Kidney tubule cell (primary cell): ENCODE measurements at regions not wholly inside any gene's neighbourhood (a gene's known extent, or its start where the extent isn't known, plus 50 kb on each side); places are given as distances from the start of the nearest gene placed in this dataset.

Source experiments
- DNase-seq: peaks from one replicate; pipeline ENCODE4 v3.0.0-alpha.2; 2018; ENCODE audit warnings: low spot score

DNA sequence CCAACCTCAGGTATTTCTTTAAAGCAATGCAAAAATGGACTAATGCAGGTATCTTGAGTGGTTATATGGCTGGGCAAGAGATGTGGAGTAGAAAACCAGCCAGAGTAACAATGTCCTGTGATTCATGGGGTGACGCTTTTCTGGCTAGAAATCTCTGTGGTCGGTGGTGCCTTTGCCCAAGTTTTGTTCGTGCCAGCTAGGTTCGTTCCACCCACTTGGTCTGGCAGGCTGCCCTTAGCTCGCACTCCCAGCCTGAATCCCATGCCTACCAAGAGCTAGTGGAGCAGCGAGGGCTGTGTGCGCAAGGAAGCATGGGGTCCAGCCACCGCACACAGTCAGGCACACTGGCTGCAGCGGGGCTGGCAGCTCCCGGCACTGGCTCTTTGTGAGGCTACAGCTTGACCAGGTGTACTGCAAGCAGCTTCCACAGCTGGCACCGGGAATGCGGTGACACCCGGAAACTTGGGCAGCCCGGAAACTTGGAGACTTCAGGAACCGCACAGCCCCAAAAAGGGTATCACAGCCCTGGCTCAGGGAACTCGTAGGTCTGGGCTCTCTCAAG, 349.6 kb upstream of the PCDH20 start:
- no peak for DNase-seq

DNA sequence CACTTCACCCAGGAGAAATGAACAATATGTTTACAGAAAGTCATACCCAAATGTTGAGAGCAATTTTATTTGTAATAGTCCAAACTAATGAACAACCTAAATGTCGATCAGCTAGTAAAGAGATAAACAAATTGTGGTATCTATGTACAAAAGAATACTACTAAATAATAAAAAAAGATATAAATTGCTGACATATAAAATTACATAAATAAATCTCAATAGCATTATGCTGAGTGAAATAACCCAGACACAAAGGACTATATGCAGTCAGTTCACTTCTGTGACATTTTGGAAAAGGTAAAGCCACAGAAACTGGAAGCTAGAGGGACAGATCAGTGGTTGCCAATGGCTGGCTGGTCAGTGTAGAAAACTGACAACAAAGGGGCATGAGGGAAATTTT, 346.0 kb upstream of the PCDH20 start:
- DNase-seq, result no peak

DNA sequence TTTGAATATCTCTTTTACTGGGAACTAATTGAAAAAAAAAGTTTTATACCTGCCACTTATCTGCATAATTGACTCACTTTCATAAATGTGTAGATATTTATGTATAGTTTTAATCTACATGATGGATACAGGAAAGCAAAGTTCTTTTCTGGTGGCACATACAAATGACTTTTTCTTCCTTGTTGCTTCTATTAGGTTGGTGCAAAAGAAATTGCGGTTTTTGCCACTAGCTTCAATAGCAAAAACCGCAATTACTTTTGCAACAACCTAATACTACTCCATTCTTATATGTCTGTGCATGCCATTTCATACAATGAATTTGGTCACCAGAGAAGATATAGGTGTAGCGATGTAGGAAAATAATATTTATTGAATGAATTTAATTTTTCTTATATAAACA, 344.5 kb upstream of the PCDH20 start:
- no peak for DNase-seq

DNA sequence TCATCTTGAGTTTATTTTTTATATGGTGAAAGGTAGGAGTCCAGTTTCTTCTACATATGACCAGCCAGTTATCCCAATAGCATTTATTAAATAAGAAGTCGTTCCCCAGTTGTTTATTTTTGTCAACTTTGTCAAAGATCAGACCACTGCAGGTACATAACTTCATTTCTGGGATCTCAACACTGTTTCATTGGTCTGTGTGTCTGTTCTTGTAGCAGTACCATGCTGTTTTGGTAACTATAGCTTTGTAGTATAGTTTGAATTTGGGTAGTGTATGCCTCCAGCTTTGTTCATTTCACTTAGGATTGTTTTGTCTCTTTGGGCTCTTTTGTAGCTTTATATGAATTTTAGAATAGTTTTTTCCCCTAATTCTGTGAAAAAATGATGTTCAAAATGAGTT, 340.4 kb upstream of the PCDH20 start:
- DNase-seq, result no peak

DNA sequence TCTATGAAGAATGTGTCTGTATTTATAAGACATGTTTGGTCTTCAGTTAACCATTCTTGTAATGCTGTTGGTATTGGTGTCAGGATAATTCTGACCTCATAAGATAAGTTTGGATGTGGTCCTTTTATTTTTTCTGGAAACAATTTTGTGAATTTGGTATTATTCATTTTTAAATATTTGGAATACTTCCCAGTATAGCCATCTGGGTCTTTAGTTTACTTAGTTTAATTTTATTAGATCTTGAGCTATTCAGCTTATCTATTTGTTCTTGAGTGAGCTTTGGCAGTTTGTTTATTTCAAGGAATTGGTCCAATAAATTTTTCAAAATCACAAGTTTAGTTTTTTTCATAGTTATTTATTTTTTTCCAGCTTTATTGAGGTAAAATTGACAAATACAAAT, 335.4 kb upstream of the PCDH20 start:
- no peak for DNase-seq

DNA sequence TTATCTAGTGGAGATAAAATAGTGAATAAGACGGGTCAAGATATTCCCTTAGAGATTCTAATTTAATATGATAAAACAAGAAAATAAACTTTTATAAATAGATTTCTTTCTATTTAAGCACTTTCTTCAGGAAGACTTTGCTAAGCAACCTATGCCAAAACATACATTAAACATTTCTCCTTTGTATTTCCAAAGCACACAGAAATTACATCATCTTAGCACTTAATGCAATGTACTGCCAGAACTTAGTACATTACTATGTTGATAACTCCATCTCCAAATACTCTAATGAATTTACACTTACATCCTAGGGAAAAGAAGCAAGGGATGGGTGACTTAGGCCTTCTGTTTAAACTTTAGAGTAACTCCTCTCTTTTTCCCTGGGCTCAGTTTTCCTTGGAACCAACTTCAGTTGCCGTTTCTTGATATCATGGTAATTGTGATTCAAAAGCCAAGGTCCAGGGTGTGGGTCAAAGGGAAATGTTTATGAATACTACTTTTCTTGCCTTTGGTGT, 322.6 kb upstream of the PCDH20 start:
- no peak for DNase-seq

DNA sequence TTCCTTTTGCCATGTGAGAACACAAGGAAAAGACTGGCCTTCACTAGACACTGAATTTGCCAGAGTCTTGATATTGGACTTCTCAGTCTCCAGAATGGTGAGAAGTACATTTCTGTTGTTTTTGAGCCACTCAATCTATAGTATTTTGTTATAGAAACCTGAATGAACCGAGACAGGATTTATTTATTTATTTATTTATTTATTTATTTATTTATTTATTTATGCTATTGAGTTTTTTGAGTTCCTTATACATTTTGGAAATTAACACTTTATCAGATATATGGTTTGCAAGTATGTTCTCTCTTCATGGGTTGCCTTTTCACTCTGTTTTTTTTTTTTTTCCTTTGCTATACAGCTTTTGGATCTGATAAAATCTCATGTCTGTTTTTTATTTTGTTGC, 319.0 kb upstream of the PCDH20 start:
- no peak for DNase-seq

DNA sequence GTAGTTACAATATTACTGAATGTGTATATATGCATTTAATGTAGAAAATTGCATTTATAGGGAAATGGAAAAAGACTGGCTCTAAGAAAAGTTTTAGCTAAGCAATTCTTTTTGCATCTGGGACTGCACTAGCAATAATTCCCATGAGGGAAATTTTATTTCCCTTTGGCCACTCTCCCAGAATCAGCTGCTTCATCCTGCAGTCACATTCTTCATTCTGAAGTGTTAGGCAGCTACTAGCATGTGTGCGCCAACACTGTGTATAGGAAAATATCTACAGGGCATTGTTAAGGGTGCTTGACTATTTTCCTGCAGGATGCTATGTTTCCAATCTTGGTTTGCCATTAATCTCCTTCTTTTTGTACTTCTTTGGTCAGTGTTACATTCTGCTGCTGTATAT, 312.8 kb upstream of the PCDH20 start:
- peak; percentile 7 for DNase-seq

DNA sequence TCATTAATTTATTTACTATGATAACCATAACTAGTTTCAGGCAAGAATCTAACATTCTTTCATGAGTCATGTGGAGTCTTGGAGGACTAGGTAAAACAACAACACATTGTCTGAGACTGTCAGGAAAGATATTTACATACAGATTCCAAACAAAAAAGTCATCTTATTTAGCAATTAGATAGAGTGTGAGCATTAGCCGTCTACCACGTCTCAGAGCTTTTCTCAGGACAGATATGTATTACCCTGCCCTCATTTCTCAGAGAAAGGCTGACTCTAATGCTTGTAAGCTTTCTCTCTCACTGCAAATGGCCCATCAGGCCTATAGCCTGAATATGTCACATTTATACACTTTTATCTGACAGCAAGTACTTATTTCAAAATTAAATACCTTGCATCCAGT, 312.1 kb upstream of the PCDH20 start:
- peak; percentile 66 for DNase-seq

DNA sequence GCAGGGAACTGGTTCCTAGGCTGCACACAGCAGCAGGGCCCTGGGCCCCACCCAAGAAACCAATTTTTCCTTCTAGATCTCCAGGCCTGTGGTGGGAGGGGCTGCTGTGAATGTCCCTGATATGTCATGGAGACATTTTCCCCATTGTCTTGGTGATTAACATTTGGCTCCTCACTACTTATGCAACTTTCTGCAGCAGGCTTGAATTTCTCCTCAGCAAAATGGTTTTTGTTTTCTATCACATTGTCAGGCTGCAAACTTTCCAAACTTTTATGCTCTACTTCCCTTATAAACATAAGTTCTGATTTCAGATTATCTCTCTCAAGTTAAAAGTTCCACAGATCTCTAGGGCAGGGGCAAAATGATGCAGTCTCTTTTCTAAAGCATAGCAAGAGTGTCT, 310.2 kb upstream of the PCDH20 start:
- DNase-seq, result no peak

DNA sequence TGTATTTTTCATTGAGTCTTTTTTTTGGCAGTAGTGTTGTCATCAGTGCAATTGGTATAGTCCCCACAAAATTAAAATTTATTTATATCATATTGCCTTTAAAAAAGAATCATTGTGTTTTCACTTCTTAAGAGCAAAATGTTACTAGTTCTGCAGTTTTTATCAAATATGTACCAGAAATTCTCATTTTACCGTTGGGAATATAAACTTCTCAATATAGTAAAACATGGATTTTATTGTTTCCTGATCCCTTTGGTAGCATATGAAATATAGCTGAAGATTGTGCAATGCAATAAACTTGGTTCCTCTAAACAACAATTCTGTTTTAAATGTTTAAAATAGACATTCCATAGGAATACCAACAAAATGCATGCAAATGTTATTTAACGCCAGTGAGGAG, 306.5 kb upstream of the PCDH20 start:
- DNase-seq, result no peak

DNA sequence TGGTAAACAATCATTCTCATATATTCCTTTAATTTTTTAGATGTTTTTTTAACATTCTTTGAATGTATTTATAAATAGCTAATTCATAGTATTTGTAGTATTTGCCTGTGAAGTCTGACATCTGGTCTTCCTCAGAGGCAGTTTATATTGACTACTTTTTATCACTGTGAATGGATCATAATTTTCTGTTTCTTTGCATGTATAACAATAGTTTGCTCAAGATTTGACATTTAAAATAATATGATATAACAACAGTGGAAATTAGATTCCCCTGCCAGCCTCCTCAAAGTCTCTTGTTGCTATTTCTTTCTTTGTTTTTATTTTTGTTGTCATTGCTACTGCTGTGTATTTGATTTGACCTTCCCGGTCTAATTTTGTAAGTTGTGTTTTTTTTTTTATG, 297.0 kb upstream of the PCDH20 start:
- no peak for DNase-seq

DNA sequence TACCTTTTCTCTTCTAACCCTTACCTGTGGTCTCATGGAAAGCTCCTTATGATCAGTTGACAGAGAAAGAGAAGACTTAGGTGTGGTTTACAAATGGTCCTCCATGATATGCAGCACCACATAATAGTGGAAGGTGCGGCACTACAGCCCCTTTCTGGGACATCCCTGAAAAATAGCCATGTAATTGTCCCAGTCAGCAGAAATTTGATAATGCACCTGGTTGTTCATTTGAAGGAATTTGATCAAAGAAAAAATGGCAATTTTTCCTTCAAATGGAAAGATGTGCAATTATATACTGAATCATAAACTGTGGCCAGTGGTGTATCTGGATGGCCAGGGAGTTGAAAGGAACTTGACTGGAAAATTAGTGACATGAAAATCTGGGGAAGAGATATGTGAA, 293.6 kb upstream of the PCDH20 start:
- DNase-seq, result no peak

DNA sequence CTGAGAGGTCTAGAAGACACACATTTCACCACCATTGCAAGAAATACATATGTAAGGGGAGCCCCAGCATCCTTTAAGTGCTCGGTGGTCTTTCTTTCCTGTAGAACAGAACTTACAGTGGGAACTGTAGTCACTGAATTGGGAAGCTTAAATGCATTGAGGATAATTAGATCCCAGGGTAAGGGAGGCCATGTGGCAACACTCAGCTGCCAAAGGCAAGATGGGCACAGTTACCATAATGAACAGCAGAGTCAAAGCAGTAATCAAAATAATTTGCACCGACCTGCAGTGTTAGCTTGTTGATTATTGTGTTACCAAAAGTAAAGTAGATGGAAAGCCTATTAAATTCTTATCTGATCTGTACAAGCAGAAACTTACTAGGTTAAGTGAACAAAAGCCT, 291.2 kb upstream of the PCDH20 start:
- DNase-seq, result no peak

DNA sequence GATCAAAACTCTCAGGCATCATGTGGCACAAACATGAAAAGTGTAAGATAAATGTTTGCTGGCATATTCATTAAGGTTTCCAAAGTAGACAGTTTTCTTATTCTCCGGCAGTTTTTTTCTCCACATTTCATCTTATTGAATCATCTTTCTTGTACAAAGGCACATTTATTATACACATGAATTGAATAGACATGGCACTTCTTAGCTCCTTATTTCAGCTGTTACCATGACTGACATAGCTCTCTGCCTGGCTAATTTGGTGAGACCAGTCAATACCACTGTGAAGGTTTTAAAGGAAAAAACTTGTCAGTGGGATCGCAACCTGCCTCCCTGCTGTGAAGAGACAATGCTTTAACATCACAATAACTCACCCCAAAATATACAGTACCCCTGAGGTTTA, 285.0 kb upstream of the PCDH20 start:
- no peak for DNase-seq

DNA sequence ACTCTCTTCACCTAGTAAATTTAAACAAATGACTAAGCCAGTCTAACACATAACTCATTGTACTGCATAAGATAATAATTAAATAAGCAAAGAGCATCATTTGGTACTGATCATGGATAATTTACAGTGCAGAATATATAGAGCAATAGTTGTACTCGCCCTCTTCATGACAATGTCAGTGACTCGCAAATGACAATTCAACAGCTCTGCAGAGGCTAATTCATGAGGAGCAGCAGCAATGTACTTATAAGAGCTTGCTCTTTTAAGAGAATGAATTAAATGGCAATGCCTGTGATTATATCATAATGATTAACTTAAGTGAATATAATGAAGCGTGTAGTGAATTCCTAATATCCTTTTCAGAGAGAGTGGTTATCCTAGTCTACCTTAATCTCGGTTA, 284.5 kb upstream of the PCDH20 start:
- DNase-seq, result no peak

DNA sequence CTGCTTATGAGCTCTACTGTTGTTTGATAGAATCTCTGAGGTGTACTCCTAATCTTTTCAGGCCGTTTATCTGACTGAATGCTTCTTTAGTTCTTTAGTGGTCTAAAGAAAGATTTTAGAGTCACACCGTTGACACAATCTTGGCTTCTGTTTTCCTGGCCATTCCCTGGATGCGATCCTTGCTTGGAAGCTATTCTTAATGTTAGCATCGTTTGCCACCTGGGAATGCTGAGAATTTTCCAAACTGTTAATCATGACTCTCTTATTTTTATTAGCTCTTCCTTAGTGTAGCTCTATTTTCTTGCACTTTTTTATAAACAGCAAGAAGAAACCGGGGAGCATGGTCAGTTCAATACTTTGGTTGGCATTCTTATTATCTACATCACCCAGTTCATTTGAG, 281.0 kb upstream of the PCDH20 start:
- no peak for DNase-seq

DNA sequence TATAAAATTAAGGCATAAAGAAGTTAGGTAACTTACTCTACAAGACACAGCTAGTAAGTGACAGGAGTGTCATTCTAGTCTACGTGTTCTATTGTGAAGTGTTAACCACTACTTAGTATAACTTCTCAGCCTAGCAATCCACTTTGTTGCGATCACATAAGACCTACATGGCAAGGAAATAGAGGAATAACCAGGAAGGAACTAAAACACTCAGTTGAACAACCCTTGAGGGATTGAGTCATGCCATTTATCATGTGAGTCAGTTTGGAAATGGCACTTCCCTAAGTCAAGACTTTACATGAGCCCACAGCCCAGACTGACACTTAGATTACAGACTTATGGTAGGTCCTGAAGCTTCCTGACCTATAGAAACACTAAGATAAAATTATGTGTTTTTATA, 279.5 kb upstream of the PCDH20 start:
- peak; percentile 72 for DNase-seq

DNA sequence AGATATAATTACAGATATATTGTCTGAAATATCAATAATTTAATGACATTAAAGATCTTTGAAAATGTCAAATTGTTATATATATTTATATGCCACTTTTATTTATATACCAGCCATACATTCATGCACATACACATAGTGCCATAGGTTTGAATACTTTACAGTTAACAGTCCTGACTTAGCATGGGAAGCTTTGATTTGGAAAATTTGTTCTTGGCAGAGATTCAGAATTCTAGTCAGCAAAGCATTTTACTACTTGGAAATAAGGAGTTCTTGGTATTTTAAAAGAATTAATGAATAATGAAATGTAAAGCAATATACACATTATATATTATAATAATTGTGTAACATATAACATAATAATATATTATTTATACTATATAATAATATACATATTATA, 277.0 kb upstream of the PCDH20 start:
- no peak for DNase-seq

DNA sequence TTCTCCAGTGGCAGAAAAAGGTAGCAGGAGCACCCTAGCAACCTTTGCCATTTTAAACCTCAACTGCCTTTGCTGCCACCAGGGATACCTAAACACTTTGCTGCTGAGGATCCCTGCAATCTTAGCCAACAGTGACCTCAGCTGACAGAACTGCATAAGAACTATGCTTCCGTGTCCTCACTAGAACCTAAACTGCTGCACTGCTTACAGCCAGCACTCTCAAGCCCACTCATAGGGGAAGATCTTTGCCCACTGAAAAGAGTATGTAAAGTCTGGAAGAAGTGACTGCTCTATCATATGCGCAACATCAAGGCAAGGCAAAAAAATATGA, 270.0 kb upstream of the PCDH20 start:
- peak; percentile 17 for DNase-seq

DNA sequence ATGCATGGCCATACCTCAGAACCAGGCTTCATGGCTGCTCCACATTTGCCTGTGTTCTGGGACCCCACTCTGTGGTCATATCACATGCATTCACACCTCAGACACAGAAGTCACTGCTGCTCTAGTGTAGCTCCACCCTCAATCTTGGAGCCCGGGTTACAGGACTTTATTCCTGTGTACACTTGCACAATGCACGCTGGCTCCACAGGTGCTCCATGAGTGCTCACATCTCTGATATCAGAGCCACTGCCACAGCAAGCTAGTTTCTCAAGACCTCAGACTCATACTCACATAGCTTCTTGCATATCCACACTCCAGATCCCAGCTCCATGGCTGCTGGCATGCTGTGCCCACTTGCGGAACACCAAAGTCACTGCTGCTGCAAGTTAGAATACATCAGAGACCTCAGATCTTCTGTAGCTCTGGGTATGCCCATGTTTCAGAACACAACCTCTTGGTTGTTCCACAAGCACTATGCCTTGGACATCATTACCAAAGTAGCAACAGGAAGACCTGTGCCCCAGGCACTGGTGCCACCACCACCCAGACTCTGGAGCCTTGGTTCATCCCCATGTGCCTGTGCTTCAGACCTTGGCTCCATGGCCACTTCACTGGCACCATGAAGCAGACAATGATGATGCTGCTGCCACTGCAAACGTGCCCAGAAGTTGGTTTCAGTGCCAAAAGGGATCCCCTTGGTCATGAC, 269.5 kb upstream of the PCDH20 start:
- no peak for DNase-seq

DNA sequence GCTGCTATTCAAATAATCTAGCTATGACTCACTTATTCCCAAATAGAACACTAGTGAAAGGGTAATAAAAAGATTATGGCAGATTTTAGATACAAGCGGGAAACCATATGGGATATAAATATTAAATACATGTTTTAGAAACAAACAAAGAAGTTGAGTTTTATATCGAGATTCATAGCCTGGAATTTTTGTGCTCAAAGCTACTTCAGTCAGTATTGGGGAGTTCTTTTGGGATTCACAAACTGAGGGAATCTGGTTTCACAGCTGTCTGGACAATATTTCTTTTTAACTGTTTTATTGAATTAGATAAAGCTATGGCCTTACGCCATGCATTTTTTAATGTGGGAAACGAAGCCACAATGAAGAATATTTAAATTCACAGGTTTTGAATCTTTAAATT, 257.1 kb upstream of the PCDH20 start:
- DNase-seq, result no peak

DNA sequence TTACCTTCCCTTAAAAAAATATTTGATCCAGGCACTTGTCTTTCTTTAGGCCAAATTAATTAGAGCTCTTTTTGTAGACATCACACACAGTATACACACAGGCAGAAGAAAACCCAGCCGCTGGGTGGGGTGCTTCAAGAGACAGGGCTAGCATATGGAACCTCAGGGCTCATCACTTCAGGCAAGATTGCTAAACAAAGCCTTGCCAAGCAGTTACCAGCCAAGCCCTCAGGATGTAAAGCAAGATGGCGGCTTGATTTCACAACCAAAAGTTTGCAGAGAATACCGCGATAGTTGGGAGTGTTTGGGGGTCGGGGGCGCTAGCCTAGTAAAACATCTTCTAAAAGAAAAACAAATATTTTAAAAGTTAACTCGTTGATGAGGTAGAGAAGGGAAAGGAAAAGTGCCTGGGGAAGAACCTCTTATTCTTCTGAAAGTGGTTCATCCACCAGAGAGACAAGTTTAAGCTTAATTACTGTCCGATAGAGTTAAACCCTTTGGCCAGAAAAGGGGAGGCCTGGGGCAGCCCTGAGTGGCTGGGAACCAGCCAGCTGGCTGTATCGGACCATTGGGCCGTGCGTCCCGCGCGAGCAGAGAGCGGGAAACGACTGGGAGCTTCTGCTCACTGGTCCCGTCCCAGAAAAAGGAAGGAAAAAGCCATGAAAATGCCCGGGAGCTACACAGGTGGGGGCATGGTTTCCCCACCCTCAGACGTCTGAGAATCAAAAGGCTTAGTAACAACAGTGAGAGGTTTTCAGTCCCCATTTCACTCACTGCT, 254.9 kb upstream of the PCDH20 start:
- DNase-seq, result no peak
